B cell (primary cell): ENCODE measurements at regions not wholly inside any gene's neighbourhood (a gene's known extent, or its start where the extent isn't known, plus 50 kb on each side); places are given as distances from the start of the nearest gene placed in this dataset.

Experiments
- ATAC-seq: fragments of 200-7000 bp; cut with Tn5 transposase; one replicate; pipeline ENCODE4 v1.10.0; 2021; ENCODE audit warnings: low read depth, mild to moderate bottlenecking, moderate number of reproducible peaks, moderate library complexity
- CTCF ChIA-PET: fragments of 350-600 bp; sonication (Branson Sonifier 250); formaldehyde crosslinking; loops from one replicate; lab custom pipeline; 2021; ENCODE audit warnings: antibody characterized with exemption, inconsistent platforms; lab: Charles Lee
- POLR2A ChIA-PET: fragments of 350-600 bp; sonication (Branson Sonifier 250); formaldehyde crosslinking; loops from one replicate; lab custom pipeline; 2021; ENCODE audit warnings: antibody characterized with exemption; lab: Charles Lee
- DNase-seq: peaks from one replicate; pipeline ENCODE4 v3.0.0; 2013
- H2AFZ ChIP-seq: 2 replicates; pipeline ENCODE4 v1.6.1; 2012; ENCODE audit warnings: mild to moderate bottlenecking, low read depth, low read length; ENCODE audit not compliant: insufficient read depth, poor library complexity, severe bottlenecking
- H3K27ac ChIP-seq, 2 donors: 1 replicate in 1 of 2; 2 replicates in 1 of 2; pipeline ENCODE4 v1.5.1; 2012 to 2013; ENCODE audit warnings: low read length in 2 of 2, mild to moderate bottlenecking in 2 of 2, moderate library complexity in 1 of 2
- H3K27me3 ChIP-seq, 4 experiments: fragments of 200-600 bp in 1 of 4; sonication (generic) in 1 of 4; replicated peaks in 1 of 4; 1 replicate in 2 of 4; 2 replicates in 2 of 4; pipeline versions ENCODE4 v1.6.1 to v1.7.0; 2013 to 2016; ENCODE audit warnings: low read length in 3 of 4, mild to moderate bottlenecking in 2 of 4, mixed read lengths in 1 of 4, moderate library complexity in 1 of 4; ENCODE audit not compliant: insufficient read depth in 4 of 4, control insufficient read depth in 3 of 4; ENCODE audit errors: control extremely low read depth in 1 of 4
- H3K36me3 ChIP-seq, 2 experiments: replicated peaks in 1 of 2; 1 replicate in 1 of 2; 2 replicates in 1 of 2; pipeline versions ENCODE4 v1.6.1 to v1.7.1; 2013; ENCODE audit warnings: low read length in 1 of 2; ENCODE audit not compliant: insufficient read depth in 2 of 2, control insufficient read depth in 1 of 2; ENCODE audit errors: control extremely low read depth in 1 of 2, extremely low read depth in 1 of 2
- H3K4me1 ChIP-seq, 2 donors: fragments of 200-600 bp in 1 of 2; sonication (generic) in 1 of 2; 1 replicate in 1 of 2; 2 replicates in 1 of 2; pipeline versions ENCODE4 v1.5.1 to v1.6.1; 2013 to 2017; ENCODE audit warnings: low read length in 2 of 2; ENCODE audit not compliant: control insufficient read depth in 2 of 2, insufficient read depth in 2 of 2
- H3K4me2 ChIP-seq: replicated peaks from 2 replicates; pipeline ENCODE3; 2012; ENCODE audit warnings: mild to moderate bottlenecking, low read depth, low read length; ENCODE audit not compliant: poor library complexity, severe bottlenecking
- H3K4me3 ChIP-seq, 5 experiments: fragments of 200-600 bp in 1 of 5; sonication (generic) in 1 of 5; 1 replicate in 3 of 5; 2 replicates in 2 of 5; pipeline versions ENCODE4 v1.5.1 to v1.7.0; 2011 to 2016; ENCODE audit warnings: low read length in 4 of 5, mild to moderate bottlenecking in 4 of 5, low read depth in 2 of 5, control low read depth in 1 of 5, moderate library complexity in 1 of 5; ENCODE audit not compliant: insufficient read depth in 1 of 5; ENCODE audit errors: control extremely low read depth in 1 of 5, extremely low read depth in 1 of 5
- H3K79me2 ChIP-seq: fragments of 200-600 bp; sonication (generic); one replicate; pipeline ENCODE4 v1.6.0; 2016; ENCODE audit warnings: low read length; ENCODE audit not compliant: control insufficient read depth, insufficient read depth
- H3K9ac ChIP-seq: fragments of 200-600 bp; sonication (generic); 2 replicates; pipeline ENCODE4 v1.6.1; 2017; ENCODE audit warnings: mild to moderate bottlenecking, low read length, moderate library complexity
- H3K9me3 ChIP-seq, 3 donors: one replicate each; pipeline versions ENCODE4 v1.6.1 to v1.7.1; 2013; ENCODE audit warnings: low read length in 2 of 3; ENCODE audit not compliant: control insufficient read depth in 2 of 3, insufficient read depth in 1 of 3; ENCODE audit errors: control extremely low read depth in 1 of 3
- H4K20me1 ChIP-seq: 2 replicates; pipeline ENCODE4 v1.6.0; 2012; ENCODE audit warnings: mild to moderate bottlenecking, low read length; ENCODE audit not compliant: insufficient read depth, control insufficient read depth, poor library complexity, severe bottlenecking
- H3K27ac Mint-ChIP-seq: one replicate; pipeline ENCODE4 v1.8.0; 2021; ENCODE audit warnings: mixed read lengths
- H3K27me3 Mint-ChIP-seq: one replicate; pipeline ENCODE4 v1.8.0; 2021; ENCODE audit warnings: mixed read lengths
- H3K4me1 Mint-ChIP-seq: one replicate; pipeline ENCODE4 v1.8.0; 2021; ENCODE audit warnings: mixed read lengths
- H3K4me3 Mint-ChIP-seq: one replicate; pipeline ENCODE4 v1.8.0; 2021; ENCODE audit warnings: mixed read lengths
- H3K9me3 Mint-ChIP-seq: one replicate; pipeline ENCODE4 v1.8.0; 2022; ENCODE audit warnings: mixed read lengths; ENCODE audit not compliant: insufficient read depth
- CTCF ChIP-seq: fragments of 200-600 bp; IDR thresholded peaks from one replicate; pipeline ENCODE4 v1.8.0; 2022; ENCODE audit warnings: antibody characterized with exemption, mild to moderate bottlenecking
- EZH2 ChIP-seq: IDR thresholded peaks from 2 replicates; pipeline ENCODE4 v1.6.1; 2012; ENCODE audit warnings: borderline replicate concordance, low read depth, mild to moderate bottlenecking, moderate library complexity, low read length; ENCODE audit not compliant: insufficient read depth, poor library complexity, severe bottlenecking
- WGBS: methylation state at CpG from one replicate; pipeline ENCODE4 v1.1.5; 2013; ENCODE audit warnings: missing lambda C conversion rate; ENCODE audit not compliant: insufficient coverage; 5-methylcytosine and 5-hydroxymethylcytosine counted together
- intact Hi-C: fragments of 100-400 bp; cut with micrococcal nuclease; formaldehyde crosslinking; loops from one replicate; pipeline ENCODE4 v1.10.0; 2022

GRCh38 chr16:52022177-52022576 is 524.8 kb downstream of the TOX3 start:
- ChIA-PET POLR2A (no interaction called here), CTCF (no interaction called here)
- no peak overlapping the region for H3K4me3 Mint-ChIP-seq
- Histone ChIP-seq H3K9me3 (no peaks in the 10 kb centered on the region), H3K27me3 (no peaks in the 10 kb centered on the region), H3K4me3 (no peak overlapping the region), H2AFZ (no peak overlapping the region), H4K20me1 (no peaks in the 10 kb centered on the region), H3K9ac (no peak overlapping the region), H3K79me2 (no peaks in the 10 kb centered on the region), H3K4me2 (no peak overlapping the region), H3K4me1 (no peaks in the 10 kb centered on the region), H3K36me3 (no peaks in the 10 kb centered on the region), H3K27ac (no peak overlapping the region)
- no peaks in the 10 kb centered on the region for H3K27me3 Mint-ChIP-seq
- intact Hi-C loops, result no loop called here
- H3K9me3 Mint-ChIP-seq, result peaks cover 3% of the 10 kb centered on the region
- WGBS, result 75% methylated on average over 2 of the region's 3 CpGs
- no peak for ATAC-seq
- no peak for DNase-seq
- TF ChIP-seq EZH2 (no peak), CTCF (no peak)
- no peak overlapping the region for H3K27ac Mint-ChIP-seq
- H3K4me1 Mint-ChIP-seq, result no peaks in the 10 kb centered on the region

GRCh38 chr16:52016387-52016786 is 530.6 kb downstream of the TOX3 start:
- Histone ChIP-seq H2AFZ (no peak overlapping the region), H3K79me2 (no peaks in the 10 kb centered on the region), H3K9me3 (peaks cover 0 to 7% (median 0%) of the 10 kb centered on the region in 3 donors), H3K4me2 (no peak overlapping the region), H3K4me3 (no peak overlapping the region), H3K9ac (no peak overlapping the region), H3K36me3 (no peaks in the 10 kb centered on the region), H3K27me3 (no peaks in the 10 kb centered on the region), H3K4me1 (no peaks in the 10 kb centered on the region), H4K20me1 (no peaks in the 10 kb centered on the region), H3K27ac (no peak overlapping the region)
- peaks cover 8% of the 10 kb centered on the region for H3K9me3 Mint-ChIP-seq
- ATAC-seq (no peak), DNase-seq (no peak)
- no CpG with 5 or more reads among the region's 2 CpGs for WGBS
- no peak overlapping the region for H3K4me3 Mint-ChIP-seq
- CTCF ChIA-PET, result no interaction called here
- no peak overlapping the region for H3K27ac Mint-ChIP-seq
- POLR2A ChIA-PET, result no interaction called here
- H3K27me3 Mint-ChIP-seq, result no peaks in the 10 kb centered on the region
- no peaks in the 10 kb centered on the region for H3K4me1 Mint-ChIP-seq
- intact Hi-C loops, result no loop called here
- TF ChIP-seq EZH2 (no peak), CTCF (no peak)
